Myocyte (in vitro differentiated cells): ENCODE measurements at regions not wholly inside any gene's neighbourhood (a gene's known extent, or its start where the extent isn't known, plus 50 kb on each side); places are given as distances from the start of the nearest gene placed in this dataset.
A peak's percentile ranks its signal among the peaks of the same experiment; 100 is the strongest.
"Not testable (repeated sequence)": the region's sequence is repeated elsewhere in the genome, so short reads cannot be mapped to it uniquely, and the experiment has no call there.

Experiments
- DNase-seq: peaks from one replicate; pipeline ENCODE4 v3.0.0-alpha.2; 2012; ENCODE audit warnings: low read depth

DNA sequence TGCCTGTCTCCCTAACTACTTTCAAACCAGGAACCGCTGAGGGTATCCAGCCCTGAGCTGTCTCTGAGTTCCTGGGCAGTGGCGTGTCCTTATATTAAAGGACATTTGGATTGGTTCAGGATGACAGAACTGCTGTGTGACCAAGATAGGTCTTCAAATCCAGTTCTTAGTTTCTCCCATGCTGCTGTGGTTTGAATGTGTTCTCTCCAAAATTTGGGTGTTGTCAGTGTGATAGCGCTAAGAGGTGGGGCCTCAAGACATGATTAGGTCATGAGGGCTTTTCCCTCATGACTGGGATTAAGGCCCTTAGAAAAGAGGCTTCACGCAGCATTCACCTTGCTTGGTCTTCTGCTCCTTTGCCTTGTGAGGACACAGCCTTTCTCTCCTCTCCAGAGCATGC, 376.5 kb upstream of the TPM1 start:
- DNase-seq, result no peak

DNA sequence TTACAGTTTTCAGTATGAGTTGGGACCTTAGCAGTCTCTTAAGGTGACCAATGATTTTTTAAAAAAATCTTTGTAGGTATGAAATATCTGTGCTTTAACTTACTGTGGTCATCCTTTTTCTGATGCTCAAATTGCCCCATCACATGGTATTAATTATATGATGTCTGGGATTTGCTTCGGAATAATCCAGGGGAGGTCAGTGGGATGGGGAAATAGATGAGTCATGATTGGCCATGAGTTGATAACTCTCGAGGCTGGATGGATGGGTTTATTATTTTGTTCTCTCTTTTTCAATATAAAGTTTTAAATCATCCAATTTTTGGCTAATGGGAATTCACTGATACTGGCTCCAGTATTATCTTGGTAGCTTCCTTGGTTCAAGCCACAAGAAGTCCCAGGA, 370.3 kb upstream of the TPM1 start:
- DNase-seq, result no peak

DNA sequence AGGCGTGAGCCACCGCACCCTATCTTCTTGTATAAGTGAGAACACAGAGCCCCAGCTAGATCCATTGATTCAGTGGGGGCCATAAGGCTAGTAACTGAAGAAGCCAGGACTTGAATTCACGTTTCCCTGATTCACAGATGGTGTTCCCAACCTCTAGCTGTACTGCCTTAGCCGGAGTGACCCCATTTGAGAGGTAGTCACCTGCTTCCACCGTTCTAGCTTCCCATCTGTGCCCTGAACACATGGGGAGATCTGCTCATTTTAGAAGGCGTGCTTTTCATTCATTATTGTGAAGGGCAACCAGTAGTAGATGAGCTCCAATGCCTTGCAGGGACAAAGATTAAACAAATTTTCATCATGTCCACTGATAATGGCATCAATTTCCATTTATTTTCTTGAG, 365.7 kb upstream of the TPM1 start:
- DNase-seq, result no peak

DNA sequence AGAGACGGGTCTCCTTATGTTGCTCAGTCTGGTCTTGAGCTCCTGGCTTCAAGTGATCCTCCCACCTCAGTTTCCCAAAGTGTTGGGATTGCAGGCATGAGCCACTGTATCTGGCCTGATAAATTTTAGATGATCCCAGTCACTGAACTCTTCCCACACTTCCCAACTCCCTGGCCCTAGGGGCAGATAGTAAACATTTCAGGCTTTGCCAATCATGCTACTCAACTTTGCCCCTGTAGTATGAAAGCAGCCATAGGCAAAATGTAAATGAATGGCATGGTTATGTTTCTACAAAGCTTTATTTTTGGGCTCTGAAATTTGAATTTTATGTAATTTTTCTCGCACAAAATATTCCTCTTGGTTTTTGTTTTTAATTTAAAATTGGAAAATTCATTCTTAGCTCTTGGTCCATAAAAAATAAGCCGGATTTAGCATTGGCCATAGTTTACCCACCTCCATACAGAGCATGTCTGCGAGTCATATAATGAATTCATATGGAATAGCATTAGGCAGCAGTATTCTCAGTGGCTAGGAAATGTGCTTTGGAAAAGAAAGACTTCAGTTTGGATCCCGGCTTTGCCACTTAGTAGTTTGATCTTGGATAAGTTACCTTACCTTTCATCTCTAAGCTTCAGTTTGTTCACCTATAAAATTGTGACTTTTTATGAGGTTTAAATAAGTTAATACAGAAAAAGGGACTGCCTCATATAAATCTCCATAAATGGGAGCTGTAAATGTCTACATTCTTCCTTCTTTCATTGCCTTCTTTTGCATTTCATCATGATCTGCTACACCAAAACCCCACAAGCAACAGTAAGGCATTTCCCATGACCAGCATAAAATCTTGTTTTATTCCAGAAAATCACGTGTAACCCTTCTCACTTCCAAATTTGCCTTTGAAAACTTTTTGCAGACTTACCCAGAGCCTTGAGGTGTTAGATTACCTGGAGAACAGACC, 360.3 kb upstream of the TPM1 start:
- no peak for DNase-seq

DNA sequence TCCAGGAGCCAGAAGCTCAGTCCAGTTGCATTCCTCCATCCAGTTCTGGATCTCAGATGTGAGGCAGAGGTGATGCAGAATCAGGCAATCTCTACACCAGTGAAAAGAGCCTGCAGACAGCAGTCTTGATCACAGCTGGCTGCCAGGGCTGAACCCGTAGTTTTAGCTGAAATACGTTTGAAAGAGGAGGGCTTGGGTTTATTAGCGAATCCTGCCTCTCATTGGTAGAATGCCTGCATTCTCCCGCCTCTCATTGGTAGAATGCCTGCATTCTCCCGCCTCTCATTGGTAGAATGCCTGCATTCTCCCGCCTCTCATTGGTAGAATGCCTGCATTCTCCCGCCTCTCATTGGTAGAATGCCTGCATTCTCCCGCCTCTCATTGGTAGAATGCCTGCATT, 359.4 kb upstream of the TPM1 start:
- not testable (repeated sequence) for DNase-seq

DNA sequence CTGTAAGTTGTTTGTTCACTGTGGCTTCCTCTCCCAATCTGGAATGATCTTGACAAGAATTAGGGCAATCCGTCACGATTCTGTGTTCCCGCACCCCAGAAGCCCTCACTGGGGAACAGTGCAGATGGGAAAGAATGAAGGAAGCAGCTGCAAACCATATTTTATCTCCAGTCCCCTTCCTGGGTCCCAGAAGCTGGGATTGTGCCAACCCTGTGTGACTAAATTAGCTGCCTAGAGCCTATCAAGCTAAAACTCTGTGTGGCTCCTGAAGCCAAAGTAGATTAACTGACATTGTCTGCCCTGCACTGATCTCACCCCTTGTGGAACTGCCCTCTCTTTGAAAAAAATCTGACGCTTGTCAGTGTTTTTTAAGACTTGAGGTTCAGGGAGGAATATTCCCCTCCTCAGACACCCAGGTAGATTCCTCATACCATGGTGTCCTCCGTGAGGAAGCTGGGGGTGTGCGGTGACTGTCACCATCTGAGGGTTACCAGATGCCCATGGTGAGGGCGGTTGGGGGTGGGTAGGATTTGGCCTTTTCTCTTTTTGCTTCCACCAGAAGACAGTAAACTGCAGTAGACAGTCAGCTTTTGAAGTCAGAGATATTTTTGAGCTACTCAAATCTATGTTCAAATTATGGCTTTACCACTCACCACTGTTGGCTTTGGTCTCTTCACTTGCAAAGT, 358.3 kb upstream of the TPM1 start:
- peak; percentile 57 for DNase-seq

DNA sequence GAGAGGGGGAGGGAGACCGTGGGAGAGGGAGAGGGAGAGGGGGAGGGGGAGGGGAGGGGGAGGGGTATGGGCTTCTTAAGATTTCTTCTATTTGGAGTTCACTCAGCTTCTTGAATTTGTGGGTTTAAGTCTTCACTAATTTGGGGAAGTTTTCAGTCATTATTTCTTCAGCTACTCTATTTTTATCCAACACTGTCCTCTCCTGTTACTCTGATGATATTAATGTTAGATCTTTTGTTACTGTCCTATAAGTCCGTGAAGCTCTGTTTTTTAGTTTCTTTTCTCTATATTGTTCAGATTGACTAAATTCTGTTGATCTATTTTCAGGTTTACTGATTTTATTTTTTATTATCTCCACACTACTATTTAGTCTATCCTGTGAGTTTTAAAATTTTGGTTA, 351.5 kb upstream of the TPM1 start:
- DNase-seq, result no peak

DNA sequence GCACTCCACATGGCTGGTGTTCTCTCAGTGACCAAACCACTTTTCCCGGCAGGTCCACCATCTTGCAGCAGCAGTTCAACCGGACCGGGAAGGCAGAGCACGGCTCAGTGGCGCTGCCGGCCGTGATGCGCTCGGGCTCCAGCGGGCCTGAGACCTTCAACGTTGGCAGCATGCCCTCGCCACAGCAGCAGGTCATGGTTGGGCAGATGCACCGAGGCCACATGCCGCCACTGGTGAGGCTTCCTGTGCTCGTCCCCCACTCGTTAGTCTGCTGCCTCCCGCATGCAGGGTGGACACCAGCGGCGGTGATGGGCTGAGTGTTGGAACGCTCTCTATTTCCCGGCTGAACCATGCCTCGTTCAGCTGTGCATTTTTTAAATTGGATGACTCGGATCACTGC, 344.9 kb upstream of the TPM1 start:
- DNase-seq, result no peak

DNA sequence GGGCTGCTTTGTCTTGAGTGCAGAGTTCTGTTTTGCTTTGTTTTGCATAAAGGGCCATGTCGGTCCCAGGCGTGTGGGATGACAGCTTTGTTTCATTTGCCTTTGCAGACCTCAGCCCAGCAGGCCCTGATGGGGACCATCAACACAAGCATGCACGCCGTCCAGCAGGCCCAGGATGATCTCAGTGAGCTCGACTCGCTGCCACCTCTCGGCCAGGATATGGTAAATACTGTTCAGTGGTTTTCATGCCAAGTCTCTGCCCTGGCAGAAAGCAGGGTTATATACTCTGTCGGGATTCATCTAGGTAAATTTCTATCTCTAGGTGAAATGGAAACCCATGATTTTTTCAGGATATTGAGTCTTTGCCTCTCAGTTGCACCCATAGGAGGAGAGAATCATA, 343.9 kb upstream of the TPM1 start:
- DNase-seq, result no peak

DNA sequence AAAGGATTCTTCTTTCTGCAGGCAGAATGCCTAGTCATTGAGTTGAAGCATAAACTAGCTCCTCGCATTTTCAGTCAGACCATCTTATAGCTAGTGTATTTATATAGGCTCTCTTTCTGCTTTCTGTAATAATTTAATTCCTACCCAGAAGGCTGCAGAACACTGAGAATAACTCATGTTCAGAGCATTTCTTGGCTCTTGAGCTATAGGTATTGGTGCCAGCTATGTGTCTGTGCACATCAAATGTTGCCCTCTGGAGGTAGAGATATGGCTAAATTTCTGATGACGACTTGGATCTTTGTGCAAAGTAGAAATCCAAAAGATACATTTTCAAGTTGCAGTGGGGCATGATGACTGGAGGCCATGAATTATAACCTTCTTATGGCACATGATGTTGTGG, 336.2 kb upstream of the TPM1 start:
- peak; percentile 12 for DNase-seq

DNA sequence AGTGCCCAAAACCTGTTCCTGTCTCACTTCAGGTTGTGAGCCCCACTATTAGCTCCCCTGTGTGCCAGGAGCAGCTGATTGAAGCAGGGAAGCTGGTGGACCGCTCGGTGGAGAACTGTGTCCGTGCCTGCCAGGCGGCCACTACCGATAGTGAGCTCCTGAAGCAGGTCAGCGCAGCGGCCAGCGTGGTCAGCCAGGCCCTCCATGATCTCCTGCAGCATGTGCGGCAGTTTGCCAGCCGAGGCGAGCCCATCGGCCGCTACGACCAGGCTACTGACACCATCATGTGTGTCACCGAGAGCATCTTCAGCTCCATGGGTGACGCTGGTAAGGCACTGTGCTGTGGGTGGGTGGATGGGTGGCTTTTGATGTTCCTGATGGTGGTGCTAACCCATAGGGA, 334.1 kb upstream of the TPM1 start:
- DNase-seq, result no peak

DNA sequence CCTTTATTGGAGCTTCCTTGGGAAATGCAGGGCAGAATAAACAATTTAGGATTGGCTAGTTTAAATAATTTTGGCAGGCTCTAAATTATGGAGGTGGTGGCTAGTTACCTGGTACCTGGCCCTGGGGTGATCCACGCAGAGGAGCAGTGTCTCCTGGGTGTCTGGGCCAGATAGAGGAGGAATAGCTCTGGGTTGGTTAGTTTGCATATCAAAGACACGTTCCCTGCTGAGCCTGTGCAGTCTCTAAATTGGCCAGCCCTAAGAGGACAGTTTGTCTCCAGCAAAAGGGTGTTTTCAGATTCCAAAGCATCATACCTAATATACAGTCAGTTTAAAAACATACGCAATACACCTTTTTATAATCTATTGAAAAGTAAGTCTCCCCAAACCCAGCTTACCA, 333.3 kb upstream of the TPM1 start:
- no peak for DNase-seq

DNA sequence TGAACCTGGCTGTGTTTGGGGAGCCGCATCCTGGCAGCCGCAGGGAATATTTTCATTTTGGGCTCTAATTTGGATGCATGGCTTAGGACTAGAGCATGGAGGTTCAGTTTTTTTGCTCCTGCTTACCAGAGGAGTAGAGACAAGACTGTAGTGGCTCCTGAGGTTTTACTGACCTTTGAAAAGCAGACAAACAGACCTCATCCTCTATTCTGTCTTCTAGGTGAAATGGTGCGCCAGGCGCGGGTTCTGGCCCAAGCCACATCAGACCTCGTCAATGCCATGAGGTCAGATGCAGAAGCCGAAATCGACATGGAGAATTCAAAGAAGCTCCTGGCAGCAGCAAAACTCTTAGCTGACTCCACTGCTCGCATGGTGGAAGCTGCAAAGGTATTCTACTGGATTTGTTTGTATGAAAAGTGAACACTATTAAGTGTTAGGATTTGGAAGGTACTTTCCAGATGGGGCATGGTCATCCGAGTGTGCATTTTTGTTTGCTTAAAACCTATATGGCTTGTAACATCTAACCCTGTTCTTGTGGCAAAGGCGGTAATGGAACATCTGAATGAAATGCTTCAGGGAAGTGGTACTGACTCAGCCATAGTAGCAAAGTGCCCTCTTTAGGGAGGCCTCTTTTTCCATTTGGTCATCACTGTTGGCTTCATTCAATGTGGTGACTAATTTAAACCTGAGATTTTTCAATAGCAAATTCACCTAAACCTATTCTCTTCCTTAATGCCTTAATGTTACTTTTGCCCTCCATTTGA, 330.7 kb upstream of the TPM1 start:
- DNase-seq, result no peak

DNA sequence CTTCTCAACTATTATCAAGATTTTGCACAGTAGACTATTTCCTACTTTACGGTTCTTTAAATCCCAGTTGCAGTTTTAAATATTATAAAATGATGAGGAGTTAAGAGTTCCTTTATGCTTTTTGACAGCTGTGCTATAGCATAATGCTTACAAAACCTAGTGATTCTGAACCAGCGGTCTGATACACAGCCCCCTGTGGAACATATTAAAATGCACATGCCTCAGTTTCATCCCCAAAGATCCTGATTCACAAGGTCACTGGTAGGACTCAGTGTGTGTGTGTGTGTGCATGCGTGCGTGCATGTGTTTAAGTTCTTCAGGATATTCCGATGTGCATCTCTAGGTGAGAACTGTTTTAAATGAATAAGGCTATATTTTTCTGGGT, 330.1 kb upstream of the TPM1 start:
- DNase-seq, result no peak

DNA sequence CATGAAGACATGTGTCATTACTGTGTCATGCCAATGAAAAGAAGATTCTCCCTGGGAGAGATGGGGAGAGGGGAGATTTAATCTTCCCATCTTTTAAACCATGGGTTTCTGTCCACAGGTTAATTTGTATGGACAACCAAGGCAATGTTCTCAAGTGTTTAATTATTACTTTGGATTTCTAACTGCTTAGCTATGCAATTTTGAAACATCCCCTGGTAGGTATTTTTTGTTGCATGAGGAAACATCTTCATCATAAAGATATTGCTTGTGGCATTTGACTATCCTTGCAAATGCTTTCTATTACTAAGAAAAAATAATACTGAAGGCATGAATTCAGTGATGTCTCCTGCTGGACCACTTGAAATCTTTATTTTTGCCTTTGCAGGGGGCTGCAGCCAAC, 326.6 kb upstream of the TPM1 start:
- DNase-seq, result no peak

DNA sequence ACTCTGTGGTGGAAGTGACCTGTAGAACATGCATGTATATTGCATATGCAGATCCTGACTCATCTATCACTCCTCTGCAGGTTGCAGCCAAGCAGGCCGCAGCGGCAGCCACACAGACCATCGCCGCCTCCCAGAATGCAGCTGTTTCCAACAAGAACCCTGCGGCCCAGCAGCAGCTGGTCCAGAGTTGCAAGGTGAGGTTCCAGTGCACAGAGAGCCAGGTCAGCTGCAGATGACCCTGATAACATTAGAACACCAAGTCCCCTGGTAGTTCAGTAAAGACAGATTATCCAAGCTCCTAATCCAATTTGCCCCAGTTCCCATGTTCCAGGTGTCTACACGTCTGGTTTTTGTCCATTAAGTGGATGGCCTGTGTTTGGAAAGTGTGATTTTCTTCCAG, 325.1 kb upstream of the TPM1 start:
- DNase-seq, result no peak

DNA sequence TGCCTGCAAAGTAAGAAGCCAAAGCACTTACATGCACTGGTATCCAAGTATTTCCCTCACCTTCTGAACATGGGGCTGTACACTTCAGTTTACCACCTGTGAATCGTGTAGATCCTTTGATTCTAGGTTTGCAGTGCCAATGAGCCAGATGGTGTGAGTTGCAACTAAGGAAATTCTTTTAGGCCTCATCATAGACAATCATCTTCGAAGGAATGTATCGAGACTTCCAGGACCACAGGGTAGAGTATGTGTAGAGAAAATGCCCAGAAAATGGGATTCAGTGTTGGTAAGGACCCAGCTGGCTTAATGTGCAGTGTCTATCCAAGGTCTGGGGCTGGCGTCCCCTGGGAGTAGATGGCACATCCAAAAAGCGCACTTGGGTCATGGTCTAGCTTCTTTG, 323.2 kb upstream of the TPM1 start:
- no peak for DNase-seq

DNA sequence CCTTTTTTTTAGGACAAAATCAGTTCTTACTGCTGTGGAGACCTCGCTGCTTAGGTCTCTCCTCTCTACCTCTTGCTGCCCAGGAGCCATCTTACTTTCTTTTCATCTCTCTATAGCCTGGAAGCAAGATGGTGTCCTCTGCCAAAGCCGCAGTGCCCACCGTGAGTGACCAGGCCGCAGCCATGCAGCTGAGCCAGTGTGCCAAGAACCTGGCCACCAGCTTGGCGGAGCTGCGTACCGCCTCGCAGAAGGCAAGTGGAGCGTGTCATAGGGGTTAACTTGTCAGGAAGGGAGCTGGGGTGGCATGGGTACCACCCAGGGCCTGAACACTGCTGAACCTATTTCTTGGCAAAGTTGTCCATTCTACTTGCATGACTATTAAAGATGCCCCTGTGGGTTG, 320.3 kb upstream of the TPM1 start:
- no peak for DNase-seq

DNA sequence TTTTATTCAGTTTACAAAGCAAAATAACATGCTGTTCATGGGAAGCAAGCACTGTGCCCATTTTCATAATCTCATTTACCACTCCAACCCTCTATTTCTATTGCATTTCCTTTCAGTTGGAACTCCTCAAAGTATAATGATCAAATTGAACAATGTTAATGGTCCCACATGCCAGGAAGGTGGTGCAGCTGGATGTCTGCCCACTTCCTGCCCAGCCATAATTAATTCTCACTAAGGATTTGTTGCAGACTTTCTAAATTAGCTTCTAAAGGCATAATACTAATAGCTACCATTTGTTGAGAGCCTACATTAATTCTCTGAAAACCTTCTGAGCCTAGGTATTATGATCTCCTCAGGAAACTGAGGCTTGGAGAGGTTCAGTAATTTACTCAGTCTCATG, 316.1 kb upstream of the TPM1 start:
- no peak for DNase-seq

DNA sequence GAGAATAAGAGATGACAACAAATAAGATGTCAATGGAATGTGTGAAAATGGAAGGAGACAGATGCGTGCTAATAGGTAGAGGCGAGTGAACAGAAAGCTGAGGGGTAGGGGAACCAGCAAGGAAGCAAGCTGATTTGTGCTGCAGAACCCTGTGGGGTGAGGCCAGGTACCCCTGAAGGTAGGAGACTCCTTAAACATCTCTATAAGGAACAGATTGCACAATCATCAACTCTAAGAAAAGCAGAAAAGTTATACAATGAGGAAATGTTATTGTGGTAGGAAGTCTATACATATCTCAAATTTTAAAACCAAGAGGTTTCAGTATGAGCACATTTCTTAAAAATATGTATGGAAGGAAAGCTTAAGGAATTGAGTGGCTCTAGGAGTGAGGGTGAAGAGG, 315.0 kb upstream of the TPM1 start:
- no peak for DNase-seq

DNA sequence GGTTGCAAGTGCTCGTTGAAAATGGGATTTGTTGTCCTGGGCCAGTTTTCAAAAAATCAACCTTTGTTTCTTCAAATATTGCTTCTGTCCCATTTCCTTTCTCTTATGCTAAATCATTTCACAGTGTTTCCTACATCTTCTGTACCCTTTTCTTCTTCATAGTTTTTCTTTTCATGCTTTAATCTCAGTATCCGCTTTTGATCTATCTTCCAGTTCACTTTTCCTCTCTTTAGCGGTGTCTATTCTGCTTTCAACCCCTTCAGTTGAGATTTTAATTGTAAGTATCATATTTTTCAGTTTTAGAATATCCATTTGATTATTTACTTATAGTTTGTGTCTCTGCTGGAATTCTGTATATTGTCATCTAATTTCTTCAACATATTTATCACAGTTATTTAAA, 311.7 kb upstream of the TPM1 start:
- no peak for DNase-seq

DNA sequence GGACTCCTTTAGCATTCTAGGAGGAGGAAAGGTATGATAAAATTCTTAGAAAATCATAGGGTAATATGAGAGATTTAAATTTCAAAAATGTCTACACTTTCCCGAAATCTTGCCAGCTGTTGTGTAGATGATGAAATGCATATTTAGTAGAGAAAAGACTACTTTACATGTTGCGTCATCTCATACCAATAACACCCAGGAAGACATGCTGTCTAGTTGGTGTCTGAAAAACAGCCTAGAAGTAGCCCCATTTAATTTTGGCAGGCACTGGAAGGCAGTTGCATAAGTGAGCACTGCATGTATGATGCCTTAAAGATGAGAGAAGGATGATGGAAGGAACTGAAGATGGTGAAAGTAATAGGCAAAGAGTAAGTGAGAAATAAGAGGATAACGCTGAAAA, 310.5 kb upstream of the TPM1 start:
- DNase-seq, result no peak
